Activated T-helper 17 cell treated with anti-CD3 and anti-CD28 coated beads, Interleukin-2, amount 50 U/mL, for 72 hours (primary cell): ENCODE measurements at regions not wholly inside any gene's neighbourhood (a gene's known extent, or its start where the extent isn't known, plus 50 kb on each side); places are given as distances from the start of the nearest gene placed in this dataset.

Experiments used
- ATAC-seq: fragments of 150-1000 bp; cut with Tn5 transposase; replicated peaks from 2 replicates; pipeline ENCODE4 v1.10.0; 2021; ENCODE audit warnings: mild to moderate bottlenecking, moderate library complexity
- H3K27ac Mint-ChIP-seq: one replicate; pipeline ENCODE4 v1.8.0; 2022; ENCODE audit warnings: mixed read lengths
- H3K27me3 Mint-ChIP-seq: one replicate; pipeline ENCODE4 v1.8.0; 2022; ENCODE audit warnings: mixed read lengths
- H3K36me3 Mint-ChIP-seq: one replicate; pipeline ENCODE4 v1.8.0; 2022; ENCODE audit warnings: low read depth, mild to moderate bottlenecking, mixed read lengths
- H3K4me1 Mint-ChIP-seq: one replicate; pipeline ENCODE4 v1.8.0; 2022; ENCODE audit warnings: mixed read lengths
- H3K4me3 Mint-ChIP-seq: one replicate; pipeline ENCODE4 v1.8.0; 2022; ENCODE audit warnings: mild to moderate bottlenecking, mixed read lengths
- H3K9me3 Mint-ChIP-seq: one replicate; pipeline ENCODE4 v1.8.0; 2022; ENCODE audit warnings: mixed read lengths

- Mint-ChIP-seq H3K9me3 (no peaks in the 10 kb centered on the region), H3K36me3 (no peaks in the 10 kb centered on the region), H3K27me3 (peaks cover 17% of the 10 kb centered on the region), H3K4me1 (no peaks in the 10 kb centered on the region), H3K4me3 (no peak overlapping the region), H3K27ac (no peak overlapping the region)
- no peak for ATAC-seq
Measured at GRCh38 chr5:74254257-74254656, 386.3 kb downstream of the ENC1 start.

- no peak overlapping the region for H3K27ac Mint-ChIP-seq
- H3K4me1 Mint-ChIP-seq: no peaks in the 10 kb centered on the region
- no peaks in the 10 kb centered on the region for H3K9me3 Mint-ChIP-seq
- ATAC-seq: no peak
- no peak overlapping the region for H3K4me3 Mint-ChIP-seq
- no peaks in the 10 kb centered on the region for H3K36me3 Mint-ChIP-seq
- H3K27me3 Mint-ChIP-seq: peaks cover 25% of the 10 kb centered on the region
Measured at GRCh38 chr5:74252044-74252443, 388.5 kb downstream of the ENC1 start.

- Mint-ChIP-seq H3K4me3 (no peak overlapping the region), H3K27ac (no peak overlapping the region), H3K4me1 (no peaks in the 10 kb centered on the region), H3K9me3 (no peaks in the 10 kb centered on the region), H3K36me3 (no peaks in the 10 kb centered on the region), H3K27me3 (peaks cover 22% of the 10 kb centered on the region)
- ATAC-seq: no peak
Measured at GRCh38 chr5:74251141-74252035, 389.1 kb downstream of the ENC1 start.

- ATAC-seq: no peak
- Mint-ChIP-seq H3K36me3 (no peaks in the 10 kb centered on the region), H3K9me3 (no peaks in the 10 kb centered on the region), H3K4me1 (no peaks in the 10 kb centered on the region), H3K4me3 (no peak overlapping the region), H3K27me3 (peaks cover 22% of the 10 kb centered on the region), H3K27ac (no peak overlapping the region)
Measured at GRCh38 chr5:74250304-74251102, 390.0 kb downstream of the ENC1 start.

- ATAC-seq: no peak
- Mint-ChIP-seq H3K9me3 (no peaks in the 10 kb centered on the region), H3K4me1 (no peaks in the 10 kb centered on the region), H3K27ac (no peak overlapping the region), H3K27me3 (peaks cover 22% of the 10 kb centered on the region), H3K4me3 (no peak overlapping the region), H3K36me3 (no peaks in the 10 kb centered on the region)
Measured at GRCh38 chr5:74248576-74248975, 392.0 kb downstream of the ENC1 start.

GRCh38 chr5:74244406-74244805 lies 396.1 kb downstream of the ENC1 start:
- Mint-ChIP-seq H3K36me3 (no peaks in the 10 kb centered on the region), H3K4me1 (no peaks in the 10 kb centered on the region), H3K9me3 (no peaks in the 10 kb centered on the region), H3K4me3 (no peak overlapping the region), H3K27me3 (peaks cover 22% of the 10 kb centered on the region), H3K27ac (no peak overlapping the region)
- no peak for ATAC-seq

GRCh38 chr5:74243634-74244033 lies 396.9 kb downstream of the ENC1 start:
- Mint-ChIP-seq H3K36me3 (no peaks in the 10 kb centered on the region), H3K27ac (no peak overlapping the region), H3K9me3 (no peaks in the 10 kb centered on the region), H3K4me1 (no peaks in the 10 kb centered on the region), H3K27me3 (peaks cover 27% of the 10 kb centered on the region), H3K4me3 (no peak overlapping the region)
- no peak for ATAC-seq

GRCh38 chr5:74242516-74242915 lies 398.0 kb downstream of the ENC1 start:
- Mint-ChIP-seq H3K9me3 (no peaks in the 10 kb centered on the region), H3K4me3 (no peak overlapping the region), H3K27ac (no peak overlapping the region), H3K27me3 (peaks cover 26% of the 10 kb centered on the region), H3K36me3 (no peaks in the 10 kb centered on the region), H3K4me1 (no peaks in the 10 kb centered on the region)
- no peak for ATAC-seq

- Mint-ChIP-seq H3K4me1 (no peaks in the 10 kb centered on the region), H3K27me3 (peaks cover 22% of the 10 kb centered on the region), H3K36me3 (no peaks in the 10 kb centered on the region), H3K27ac (no peak overlapping the region), H3K9me3 (no peaks in the 10 kb centered on the region), H3K4me3 (no peak overlapping the region)
- no peak for ATAC-seq
Measured at GRCh38 chr5:74241751-74242140, 398.8 kb downstream of the ENC1 start.

- H3K9me3 Mint-ChIP-seq: no peaks in the 10 kb centered on the region
- H3K4me3 Mint-ChIP-seq: no peak overlapping the region
- no peaks in the 10 kb centered on the region for H3K36me3 Mint-ChIP-seq
- peaks cover 23% of the 10 kb centered on the region for H3K27me3 Mint-ChIP-seq
- ATAC-seq: peak; percentile 87
- H3K27ac Mint-ChIP-seq: no peak overlapping the region
- no peaks in the 10 kb centered on the region for H3K4me1 Mint-ChIP-seq
Measured at GRCh38 chr5:74240783-74241750, 399.5 kb downstream of the ENC1 start.

GRCh38 chr5:74239261-74239660 lies 401.3 kb downstream of the ENC1 start:
- no peaks in the 10 kb centered on the region for H3K36me3 Mint-ChIP-seq
- H3K4me1 Mint-ChIP-seq: no peaks in the 10 kb centered on the region
- no peaks in the 10 kb centered on the region for H3K9me3 Mint-ChIP-seq
- H3K4me3 Mint-ChIP-seq: no peak overlapping the region
- no peak for ATAC-seq
- peaks cover 25% of the 10 kb centered on the region for H3K27me3 Mint-ChIP-seq
- no peak overlapping the region for H3K27ac Mint-ChIP-seq

GRCh38 chr5:74237571-74238145 lies 402.9 kb downstream of the ENC1 start:
- H3K4me1 Mint-ChIP-seq: no peaks in the 10 kb centered on the region
- H3K9me3 Mint-ChIP-seq: peaks cover 3% of the 10 kb centered on the region
- no peak overlapping the region for H3K27ac Mint-ChIP-seq
- H3K36me3 Mint-ChIP-seq: no peaks in the 10 kb centered on the region
- ATAC-seq: no peak
- peaks cover 28% of the 10 kb centered on the region for H3K27me3 Mint-ChIP-seq
- H3K4me3 Mint-ChIP-seq: no peak overlapping the region

- no peaks in the 10 kb centered on the region for H3K36me3 Mint-ChIP-seq
- no peak for ATAC-seq
Measured at GRCh38 chr5:74235552-74235951, 405.0 kb downstream of the ENC1 start.

GRCh38 chr5:74233571-74233970 lies 407.0 kb downstream of the ENC1 start:
- Mint-ChIP-seq H3K4me1 (no peaks in the 10 kb centered on the region), H3K4me3 (no peak overlapping the region), H3K27me3 (peaks cover 25% of the 10 kb centered on the region), H3K36me3 (no peaks in the 10 kb centered on the region), H3K27ac (no peak overlapping the region), H3K9me3 (peaks cover 3% of the 10 kb centered on the region)
- ATAC-seq: no peak

More at GRCh38 chr5:74235552-74235951, 405.0 kb downstream of the ENC1 start:
- no peaks in the 10 kb centered on the region for H3K4me1 Mint-ChIP-seq
- no peak overlapping the region for H3K27ac Mint-ChIP-seq
- peaks cover 28% of the 10 kb centered on the region for H3K27me3 Mint-ChIP-seq
- no peak overlapping the region for H3K4me3 Mint-ChIP-seq
- peaks cover 3% of the 10 kb centered on the region for H3K9me3 Mint-ChIP-seq
